Lung (tissue), 11 donors: ENCODE measurements at regions not wholly inside any gene's neighbourhood (a gene's known extent, or its start where the extent isn't known, plus 50 kb on each side); places are given as distances from the start of the nearest gene placed in this dataset.
"Not testable (repeated sequence)": the region's sequence is repeated elsewhere in the genome, so short reads cannot be mapped to it uniquely, and the experiment has no call there.

ENCODE experiments used
- ATAC-seq: fragments of 200-7000 bp; cut with Tn5 transposase; one replicate; pipeline ENCODE4 v1.9.1; 2020; ENCODE audit warnings: moderate number of reproducible peaks; ENCODE audit not compliant: insufficient read depth, low FRiP score
- DNase-seq, 3 donors: peaks; one replicate each; pipeline ENCODE4 v3.0.0-alpha.2; 2013 to 2017
- H3K27ac ChIP-seq, 2 donors: one replicate each; pipeline ENCODE4 v1.5.1; 2013; ENCODE audit warnings: mild to moderate bottlenecking in 2 of 2, moderate library complexity in 2 of 2, control low read depth in 1 of 2, inconsistent platforms in 1 of 2, low read depth in 1 of 2, low read length in 1 of 2
- H3K27me3 ChIP-seq, 3 donors: one replicate each; pipeline ENCODE4 v1.5.1; 2013; ENCODE audit warnings: low read length in 2 of 3; ENCODE audit not compliant: control insufficient read depth in 3 of 3, insufficient read depth in 3 of 3
- H3K36me3 ChIP-seq, 4 donors: one replicate each; pipeline ENCODE4 v1.5.1; 2013; ENCODE audit warnings: low read length in 4 of 4, mild to moderate bottlenecking in 1 of 4, moderate library complexity in 1 of 4; ENCODE audit not compliant: control insufficient read depth in 4 of 4, insufficient read depth in 4 of 4
- H3K4me1 ChIP-seq, 5 donors: one replicate each; pipeline ENCODE4 v1.5.1; 2013; ENCODE audit warnings: low read length in 5 of 5, mild to moderate bottlenecking in 2 of 5, moderate library complexity in 1 of 5; ENCODE audit not compliant: control insufficient read depth in 5 of 5, insufficient read depth in 5 of 5
- H3K4me3 ChIP-seq: one replicate; pipeline ENCODE4 v1.5.1; 2013; ENCODE audit warnings: mild to moderate bottlenecking, control low read depth, moderate library complexity
- H3K9ac ChIP-seq, 2 donors: one replicate each; pipeline ENCODE4 v1.5.1; 2013; ENCODE audit warnings: low read length in 2 of 2, control low read depth in 1 of 2; ENCODE audit not compliant: insufficient read depth in 1 of 2
- H3K9me3 ChIP-seq, 4 donors: one replicate each; pipeline ENCODE4 v1.5.1; 2013; ENCODE audit warnings: low read length in 3 of 4, mild to moderate bottlenecking in 1 of 4, moderate library complexity in 1 of 4; ENCODE audit not compliant: control insufficient read depth in 4 of 4, insufficient read depth in 3 of 4
- WGBS, 2 donors: extraction: QIAGEN DNeasy Blood & Tissue Kit; methylation state at CpG; one replicate each; pipeline ENCODE4 v1.1.7; 2013; 5-methylcytosine and 5-hydroxymethylcytosine counted together
- TF ChIP-seq, protein P1 (sequence below): IDR thresholded peaks from 2 replicates; pipeline ENCODE4 v1.5.1; 2012; ENCODE audit warnings: mild to moderate bottlenecking; ENCODE audit errors: control extremely low read depth, extremely low read depth
- donor health status: control.
- donor health status: control.
- donor health status: Bipolar disorder and iron deficiency.
- donor health status: healthy.
- donor health status: DM: yes; HTN: yes; CAD: no.

GRCh38 chr18:59848002-59848401, 51.8 kb upstream of the PMAIP1 start:
- Histone ChIP-seq H3K9me3 (no peaks in the 10 kb centered on the region), H3K36me3 (no peaks in the 10 kb centered on the region), H3K4me1 (peaks cover 0 to 1% (median 0%) of the 10 kb centered on the region in 5 donors), H3K27me3 (no peaks in the 10 kb centered on the region), H3K9ac (no peak overlapping the region), H3K4me3 (no peak overlapping the region), H3K27ac (no peak overlapping the region)
- DNase-seq (no peak), ATAC-seq (no peak)
- TF ChIP-seq, protein P1, sequence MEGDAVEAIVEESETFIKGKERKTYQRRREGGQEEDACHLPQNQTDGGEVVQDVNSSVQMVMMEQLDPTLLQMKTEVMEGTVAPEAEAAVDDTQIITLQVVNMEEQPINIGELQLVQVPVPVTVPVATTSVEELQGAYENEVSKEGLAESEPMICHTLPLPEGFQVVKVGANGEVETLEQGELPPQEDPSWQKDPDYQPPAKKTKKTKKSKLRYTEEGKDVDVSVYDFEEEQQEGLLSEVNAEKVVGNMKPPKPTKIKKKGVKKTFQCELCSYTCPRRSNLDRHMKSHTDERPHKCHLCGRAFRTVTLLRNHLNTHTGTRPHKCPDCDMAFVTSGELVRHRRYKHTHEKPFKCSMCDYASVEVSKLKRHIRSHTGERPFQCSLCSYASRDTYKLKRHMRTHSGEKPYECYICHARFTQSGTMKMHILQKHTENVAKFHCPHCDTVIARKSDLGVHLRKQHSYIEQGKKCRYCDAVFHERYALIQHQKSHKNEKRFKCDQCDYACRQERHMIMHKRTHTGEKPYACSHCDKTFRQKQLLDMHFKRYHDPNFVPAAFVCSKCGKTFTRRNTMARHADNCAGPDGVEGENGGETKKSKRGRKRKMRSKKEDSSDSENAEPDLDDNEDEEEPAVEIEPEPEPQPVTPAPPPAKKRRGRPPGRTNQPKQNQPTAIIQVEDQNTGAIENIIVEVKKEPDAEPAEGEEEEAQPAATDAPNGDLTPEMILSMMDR, result no peak
- 82 to 91% methylated on average over 4 of the region's 4 CpGs for WGBS, 2 donors

- not testable (repeated sequence) for H3K27ac ChIP-seq, H3K9me3 ChIP-seq, DNase-seq, H3K27me3 ChIP-seq, H3K36me3 ChIP-seq, H3K9ac ChIP-seq, H3K4me1 ChIP-seq, H3K4me3 ChIP-seq, ATAC-seq
- 87 to 96% methylated on average over 5 of the region's 5 CpGs for WGBS, 2 donors
These were observed 52.3 kb upstream of the PMAIP1 start for GRCh38 chr18:59847491-59847846.

DNA sequence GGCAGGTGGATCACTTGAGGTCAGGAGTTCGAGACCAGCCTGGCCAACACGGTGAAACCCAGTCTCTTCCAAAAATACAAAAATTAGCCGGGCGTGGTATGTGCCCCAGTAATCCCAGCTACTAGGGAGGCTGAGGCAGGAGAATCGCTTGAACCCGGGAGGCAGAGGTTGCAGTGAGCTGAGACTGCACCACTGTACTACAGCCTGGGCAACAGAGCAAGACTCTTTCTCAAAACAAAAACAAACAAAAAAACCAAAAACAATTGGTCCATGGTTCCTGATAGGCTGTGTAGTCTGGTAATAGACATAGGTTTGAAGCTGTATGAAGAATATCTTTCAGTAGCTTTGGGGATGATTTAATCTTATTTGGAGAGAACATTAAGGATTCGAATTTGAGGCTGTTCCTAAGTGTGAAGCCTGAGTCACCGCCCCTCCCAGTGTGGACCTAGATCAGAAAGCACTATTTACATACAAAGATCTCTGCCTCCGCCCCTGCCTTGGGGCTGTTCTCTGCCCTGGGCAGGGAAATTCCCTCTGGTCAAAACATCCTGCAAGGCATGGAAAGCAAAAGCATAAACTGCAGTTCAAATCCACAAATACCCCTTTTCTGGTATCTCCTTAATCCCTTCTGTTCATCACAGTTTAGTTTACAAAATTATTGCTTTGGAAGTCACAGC, 52.8 kb upstream of the PMAIP1 start:
- ATAC-seq, result peak; percentile 60
- H3K4me3 ChIP-seq, result no peak overlapping the region
- H3K4me1 ChIP-seq, result peaks cover 0 to 1% (median 0%) of the 10 kb centered on the region in 5 donors
- H3K9me3 ChIP-seq, result no peaks in the 10 kb centered on the region
- H3K27ac ChIP-seq, result no peak overlapping the region
- H3K36me3 ChIP-seq, result no peaks in the 10 kb centered on the region
- no peak overlapping the region for H3K9ac ChIP-seq
- TF ChIP-seq, protein P1, result no peak
- 78 to 87% methylated on average over 9 of the region's 9 CpGs for WGBS, 2 donors
- DNase-seq, result no peak
- no peaks in the 10 kb centered on the region for H3K27me3 ChIP-seq

- ATAC-seq (no peak), DNase-seq (no peak)
- Histone ChIP-seq H3K36me3 (no peaks in the 10 kb centered on the region), H3K9me3 (no peaks in the 10 kb centered on the region), H3K4me3 (no peak overlapping the region), H3K27ac (no peak overlapping the region), H3K9ac (no peak overlapping the region), H3K4me1 (peaks cover 0 to 1% (median 0%) of the 10 kb centered on the region in 5 donors), H3K27me3 (no peaks in the 10 kb centered on the region)
- TF ChIP-seq, protein P1, result no peak
- WGBS, 2 donors, result 90 to 94% methylated on average over 4 of the region's 4 CpGs
These were observed 56.8 kb upstream of the PMAIP1 start for GRCh38 chr18:59842947-59843346.
